ENCODE measurements at regions not wholly inside any gene's neighbourhood (a gene's known extent, or its start where the extent isn't known, plus 50 kb on each side); places are given as distances from the start of the nearest gene placed in this dataset.

DNA sequence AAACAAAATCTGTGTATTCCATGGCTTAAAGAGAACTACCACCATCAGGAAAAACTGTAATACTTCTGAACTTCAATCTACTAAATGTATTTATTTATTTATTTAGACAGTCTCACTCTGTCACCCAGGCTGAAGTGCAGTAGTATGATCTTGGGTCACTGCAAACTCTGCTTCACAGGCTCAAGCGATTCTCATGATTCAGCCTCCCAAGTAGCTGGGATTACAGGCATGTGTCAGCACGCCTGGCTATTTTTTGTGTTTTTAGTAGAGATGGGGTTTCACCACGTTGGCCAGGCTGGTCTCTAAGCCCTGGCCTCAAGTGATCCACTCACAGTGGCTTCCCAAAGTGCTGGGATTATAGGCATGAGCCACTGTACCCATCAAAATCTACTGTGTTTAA is 202.3 kb upstream of the POU1F1 start:
- Histone ChIP-seq H3K36me3 (ENCODE audit: control insufficient read depth, insufficient read depth, low read length) (no peaks in the 10 kb centered on the region), H3K4me1 (ENCODE audit: control insufficient read depth, insufficient read depth, low read length) (no peaks in the 10 kb centered on the region), H3K9ac (ENCODE audit: low read depth, low read length) (no peak overlapping the region), H3K9me3 (ENCODE audit: control insufficient read depth, insufficient read depth, low read length) (no peaks in the 10 kb centered on the region), H3K4me3 (ENCODE audit: low read depth, low read length) (no peak overlapping the region), H3K27me3 (ENCODE audit: control insufficient read depth, insufficient read depth, low read length) (no peaks in the 10 kb centered on the region)

DNA sequence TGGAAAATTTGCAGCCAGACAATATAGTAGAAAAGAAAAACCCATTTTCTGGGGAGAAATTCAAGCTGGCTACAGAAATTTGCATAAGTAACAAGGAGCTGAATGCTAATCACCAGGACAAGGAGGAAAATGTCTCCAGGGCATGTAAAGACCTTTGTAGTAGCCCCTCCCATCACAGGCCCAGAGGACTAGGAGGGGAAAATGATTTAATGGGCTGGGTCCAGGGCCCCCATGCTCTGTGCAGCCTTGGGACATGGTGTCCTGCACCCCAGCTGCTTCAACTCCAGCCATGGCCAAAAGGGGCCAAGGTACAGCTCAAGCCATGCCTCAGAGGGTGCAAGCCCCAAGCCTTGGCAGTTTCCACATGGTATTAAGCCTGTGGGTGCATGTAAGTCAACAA is 197.6 kb upstream of the POU1F1 start:
- Histone ChIP-seq H3K36me3 (ENCODE audit: control insufficient read depth, insufficient read depth, low read length) (no peaks in the 10 kb centered on the region), H3K9ac (ENCODE audit: low read depth, low read length) (no peak overlapping the region), H3K4me1 (ENCODE audit: control insufficient read depth, insufficient read depth, low read length) (no peaks in the 10 kb centered on the region), H3K4me3 (ENCODE audit: low read depth, low read length) (no peak overlapping the region), H3K27me3 (ENCODE audit: control insufficient read depth, insufficient read depth, low read length) (no peaks in the 10 kb centered on the region), H3K9me3 (ENCODE audit: control insufficient read depth, insufficient read depth, low read length) (no peaks in the 10 kb centered on the region)

DNA sequence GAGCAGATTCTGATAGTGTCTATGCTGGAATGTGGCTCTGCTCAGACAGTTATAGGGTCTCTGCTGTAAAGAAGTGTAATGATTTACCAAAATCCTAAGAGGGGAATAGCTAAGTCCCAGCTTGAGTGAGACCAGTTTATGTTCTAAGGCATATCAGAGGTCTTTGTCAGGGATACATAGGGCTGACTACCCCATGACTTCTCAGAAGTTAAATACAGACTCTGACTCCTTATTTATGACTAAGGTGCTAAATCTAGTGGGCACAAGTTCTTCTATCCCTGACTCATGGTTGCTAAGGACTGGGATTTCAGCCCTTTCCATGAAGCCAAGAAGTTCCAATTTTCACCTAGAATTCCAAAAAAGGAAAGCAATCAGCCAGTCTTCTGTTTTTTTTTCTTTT is 192.6 kb upstream of the POU1F1 start:
- no peaks in the 10 kb centered on the region for H3K9me3 ChIP-seq (ENCODE audit: control insufficient read depth, insufficient read depth, low read length)
- no peaks in the 10 kb centered on the region for H3K36me3 ChIP-seq (ENCODE audit: control insufficient read depth, insufficient read depth, low read length)
- no peak overlapping the region for H3K9ac ChIP-seq (ENCODE audit: low read depth, low read length)
- no peaks in the 10 kb centered on the region for H3K4me1 ChIP-seq (ENCODE audit: control insufficient read depth, insufficient read depth, low read length)
- no peak overlapping the region for H3K4me3 ChIP-seq (ENCODE audit: low read depth, low read length)
- H3K27me3 ChIP-seq (ENCODE audit: control insufficient read depth, insufficient read depth, low read length) = no peaks in the 10 kb centered on the region

DNA sequence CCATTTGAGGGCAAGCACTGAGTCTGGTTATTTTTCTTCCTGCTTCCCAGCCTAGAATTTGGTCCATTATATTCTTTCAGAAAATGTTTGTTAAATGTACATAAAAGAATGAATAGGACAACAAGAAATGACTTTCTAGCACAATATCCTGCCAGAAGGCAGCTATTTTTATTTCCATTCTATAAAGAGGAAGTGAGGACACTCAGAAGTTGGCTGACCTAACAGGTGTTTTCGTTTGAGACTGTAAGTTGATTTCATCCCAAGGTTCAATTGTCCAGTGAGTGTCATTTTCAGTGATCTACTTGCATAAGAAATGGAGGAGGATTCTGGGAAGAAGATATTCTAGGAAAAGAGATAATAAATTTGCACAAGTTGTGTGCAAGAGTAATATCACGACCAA is 191.9 kb upstream of the POU1F1 start:
- H3K9ac ChIP-seq (ENCODE audit: low read depth, low read length) = no peak overlapping the region
- H3K4me1 ChIP-seq (ENCODE audit: control insufficient read depth, insufficient read depth, low read length) = no peaks in the 10 kb centered on the region
- no peak overlapping the region for H3K4me3 ChIP-seq (ENCODE audit: low read depth, low read length)
- no peaks in the 10 kb centered on the region for H3K9me3 ChIP-seq (ENCODE audit: control insufficient read depth, insufficient read depth, low read length)
- no peaks in the 10 kb centered on the region for H3K36me3 ChIP-seq (ENCODE audit: control insufficient read depth, insufficient read depth, low read length)
- no peaks in the 10 kb centered on the region for H3K27me3 ChIP-seq (ENCODE audit: control insufficient read depth, insufficient read depth, low read length)

DNA sequence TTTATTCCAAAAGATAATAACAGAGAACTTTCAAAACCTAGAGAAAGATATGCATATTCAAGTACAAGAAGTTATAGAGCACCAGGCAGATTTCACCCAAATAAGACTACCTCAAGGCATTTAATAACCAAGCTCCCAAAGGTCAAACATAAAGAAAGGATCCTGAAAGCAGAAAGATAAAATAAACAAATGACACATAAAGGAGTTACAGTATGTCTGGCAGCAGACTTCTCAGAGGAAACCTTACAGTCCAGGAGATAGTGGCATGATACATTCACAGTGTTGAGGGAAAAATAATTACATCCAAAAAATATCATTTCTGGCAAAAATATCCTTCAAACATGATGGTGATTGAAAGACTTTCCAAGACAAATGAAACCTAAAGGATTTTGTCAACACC is 185.8 kb upstream of the POU1F1 start:
- H3K27me3 ChIP-seq (ENCODE audit: control insufficient read depth, insufficient read depth, low read length) = no peaks in the 10 kb centered on the region
- H3K9ac ChIP-seq (ENCODE audit: low read depth, low read length) = no peak overlapping the region
- H3K36me3 ChIP-seq (ENCODE audit: control insufficient read depth, insufficient read depth, low read length) = no peaks in the 10 kb centered on the region
- no peaks in the 10 kb centered on the region for H3K9me3 ChIP-seq (ENCODE audit: control insufficient read depth, insufficient read depth, low read length)
- no peaks in the 10 kb centered on the region for H3K4me1 ChIP-seq (ENCODE audit: control insufficient read depth, insufficient read depth, low read length)
- H3K4me3 ChIP-seq (ENCODE audit: low read depth, low read length) = no peak overlapping the region

DNA sequence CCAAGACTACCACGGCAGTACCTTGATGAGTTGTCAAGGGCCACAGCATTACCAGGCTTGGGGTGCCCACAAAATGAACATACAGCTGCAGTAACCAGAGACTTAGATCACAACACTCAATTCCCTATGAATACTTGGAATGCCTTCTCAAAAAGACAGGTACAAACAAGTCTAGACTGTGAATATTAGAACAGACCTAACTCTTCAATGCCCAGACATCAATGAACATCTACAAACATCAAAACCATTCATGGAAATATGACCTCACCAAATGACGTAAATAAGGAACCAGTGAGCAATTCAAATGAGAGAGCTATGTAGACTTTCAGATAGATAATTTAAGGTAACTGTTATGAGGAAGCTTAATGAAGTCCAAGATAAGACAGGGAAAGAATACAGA is 185.1 kb upstream of the POU1F1 start:
- H3K27me3 ChIP-seq (ENCODE audit: control insufficient read depth, insufficient read depth, low read length) = no peaks in the 10 kb centered on the region
- no peaks in the 10 kb centered on the region for H3K36me3 ChIP-seq (ENCODE audit: control insufficient read depth, insufficient read depth, low read length)
- no peaks in the 10 kb centered on the region for H3K9me3 ChIP-seq (ENCODE audit: control insufficient read depth, insufficient read depth, low read length)
- H3K4me1 ChIP-seq (ENCODE audit: control insufficient read depth, insufficient read depth, low read length) = no peaks in the 10 kb centered on the region
- no peak overlapping the region for H3K4me3 ChIP-seq (ENCODE audit: low read depth, low read length)
- H3K9ac ChIP-seq (ENCODE audit: low read depth, low read length) = no peak overlapping the region

DNA sequence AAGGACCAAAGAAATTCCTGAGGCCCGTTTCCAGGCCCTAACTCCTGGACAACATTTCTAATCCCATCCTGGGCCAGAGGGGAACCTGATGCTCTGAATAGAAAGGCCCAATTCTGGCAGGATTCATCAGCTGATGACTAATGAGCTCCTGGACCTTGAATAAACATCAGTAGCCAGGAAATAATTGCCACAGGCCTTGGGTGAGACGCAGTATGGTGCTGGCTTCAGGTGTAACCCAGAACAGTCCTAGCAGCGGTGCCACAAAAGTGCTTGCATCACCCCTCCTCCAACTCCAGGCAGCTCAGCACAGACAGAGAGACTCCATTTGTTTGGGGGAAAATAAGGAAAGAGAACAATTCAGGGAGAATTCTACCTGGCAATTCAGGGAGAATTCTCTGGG is 184.7 kb upstream of the POU1F1 start:
- no peaks in the 10 kb centered on the region for H3K36me3 ChIP-seq (ENCODE audit: control insufficient read depth, insufficient read depth, low read length)
- no peaks in the 10 kb centered on the region for H3K27me3 ChIP-seq (ENCODE audit: control insufficient read depth, insufficient read depth, low read length)
- H3K9ac ChIP-seq (ENCODE audit: low read depth, low read length) = no peak overlapping the region
- no peak overlapping the region for H3K4me3 ChIP-seq (ENCODE audit: low read depth, low read length)
- no peaks in the 10 kb centered on the region for H3K9me3 ChIP-seq (ENCODE audit: control insufficient read depth, insufficient read depth, low read length)
- H3K4me1 ChIP-seq (ENCODE audit: control insufficient read depth, insufficient read depth, low read length) = no peaks in the 10 kb centered on the region

DNA sequence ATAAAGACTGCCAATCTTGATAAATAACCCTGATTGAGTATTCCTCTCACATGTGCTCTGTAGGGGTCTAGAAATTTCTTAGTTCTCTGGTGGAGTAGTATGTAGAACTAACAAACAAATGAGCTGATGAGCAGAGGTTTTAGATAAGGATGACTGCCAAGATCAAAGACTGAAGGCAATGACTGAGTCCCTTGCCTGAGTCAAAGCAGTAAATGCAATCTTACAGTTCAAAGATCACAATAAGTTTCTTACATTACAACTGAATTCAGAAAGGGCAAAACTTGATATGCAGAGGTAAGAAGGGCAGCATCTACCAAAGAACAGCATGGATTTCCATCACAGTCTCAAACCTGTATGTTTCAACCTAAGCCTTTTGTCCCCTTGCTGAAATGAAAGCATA is 172.2 kb upstream of the POU1F1 start:
- Histone ChIP-seq H3K27me3 (ENCODE audit: control insufficient read depth, insufficient read depth, low read length) (no peaks in the 10 kb centered on the region), H3K9ac (ENCODE audit: low read depth, low read length) (no peak overlapping the region), H3K4me1 (ENCODE audit: control insufficient read depth, insufficient read depth, low read length) (peaks cover 4% of the 10 kb centered on the region), H3K36me3 (ENCODE audit: control insufficient read depth, insufficient read depth, low read length) (no peaks in the 10 kb centered on the region), H3K4me3 (ENCODE audit: low read depth, low read length) (no peak overlapping the region), H3K9me3 (ENCODE audit: control insufficient read depth, insufficient read depth, low read length) (no peaks in the 10 kb centered on the region)

DNA sequence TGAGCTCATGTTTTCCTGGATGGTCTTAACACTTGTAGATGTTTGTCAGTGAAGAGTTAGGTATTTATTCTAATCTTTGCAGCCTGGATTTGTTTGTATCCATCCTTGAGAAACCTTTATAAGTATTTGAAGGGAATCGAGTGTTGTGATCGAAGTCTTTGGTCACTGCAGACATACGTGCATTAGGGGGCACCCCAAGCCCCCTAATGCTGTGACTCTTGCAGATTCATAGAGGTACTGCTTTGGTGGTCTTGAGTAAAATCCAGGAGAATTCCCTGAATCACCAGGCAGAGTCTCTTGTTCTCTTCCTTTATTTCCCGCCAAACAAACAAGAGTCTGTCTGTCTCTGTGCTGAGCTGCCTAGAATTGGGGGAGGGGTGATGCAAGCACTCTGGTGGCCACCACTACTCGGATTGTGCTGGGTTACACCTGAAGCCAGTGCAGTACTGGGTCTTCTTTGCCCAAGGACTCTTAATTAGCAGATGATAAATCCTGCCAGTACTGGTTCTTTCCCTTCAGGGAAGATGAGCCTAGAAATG is 170.5 kb upstream of the POU1F1 start:
- Histone ChIP-seq H3K9me3 (ENCODE audit: control insufficient read depth, insufficient read depth, low read length) (no peaks in the 10 kb centered on the region), H3K4me3 (ENCODE audit: low read depth, low read length) (no peak overlapping the region), H3K27me3 (ENCODE audit: control insufficient read depth, insufficient read depth, low read length) (no peaks in the 10 kb centered on the region), H3K4me1 (ENCODE audit: control insufficient read depth, insufficient read depth, low read length) (peaks cover 4% of the 10 kb centered on the region), H3K36me3 (ENCODE audit: control insufficient read depth, insufficient read depth, low read length) (no peaks in the 10 kb centered on the region), H3K9ac (ENCODE audit: low read depth, low read length) (no peak overlapping the region)

DNA sequence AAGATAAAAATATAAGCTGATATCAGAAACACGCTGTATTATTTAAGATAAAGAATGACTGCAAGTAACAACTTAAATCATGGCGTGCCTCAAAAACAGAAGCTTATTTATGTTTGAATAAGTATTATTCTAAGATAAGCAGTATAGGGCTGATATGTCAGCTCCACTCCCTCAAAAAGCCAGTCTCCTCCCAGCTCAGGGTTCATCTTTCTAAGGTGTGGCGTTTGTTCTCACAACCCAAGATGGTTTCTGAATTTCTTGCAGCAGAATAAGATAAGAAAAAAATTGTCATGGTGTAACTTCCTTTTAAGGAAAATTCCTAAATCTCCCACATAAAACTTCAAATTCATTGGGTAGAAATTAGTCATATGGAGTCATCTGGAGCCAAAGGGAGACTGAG is 166.1 kb upstream of the POU1F1 start:
- peaks cover 4% of the 10 kb centered on the region for H3K4me1 ChIP-seq (ENCODE audit: control insufficient read depth, insufficient read depth, low read length)
- no peak overlapping the region for H3K9ac ChIP-seq (ENCODE audit: low read depth, low read length)
- H3K36me3 ChIP-seq (ENCODE audit: control insufficient read depth, insufficient read depth, low read length) = no peaks in the 10 kb centered on the region
- H3K4me3 ChIP-seq (ENCODE audit: low read depth, low read length) = no peak overlapping the region
- H3K9me3 ChIP-seq (ENCODE audit: control insufficient read depth, insufficient read depth, low read length) = no peaks in the 10 kb centered on the region
- no peaks in the 10 kb centered on the region for H3K27me3 ChIP-seq (ENCODE audit: control insufficient read depth, insufficient read depth, low read length)

DNA sequence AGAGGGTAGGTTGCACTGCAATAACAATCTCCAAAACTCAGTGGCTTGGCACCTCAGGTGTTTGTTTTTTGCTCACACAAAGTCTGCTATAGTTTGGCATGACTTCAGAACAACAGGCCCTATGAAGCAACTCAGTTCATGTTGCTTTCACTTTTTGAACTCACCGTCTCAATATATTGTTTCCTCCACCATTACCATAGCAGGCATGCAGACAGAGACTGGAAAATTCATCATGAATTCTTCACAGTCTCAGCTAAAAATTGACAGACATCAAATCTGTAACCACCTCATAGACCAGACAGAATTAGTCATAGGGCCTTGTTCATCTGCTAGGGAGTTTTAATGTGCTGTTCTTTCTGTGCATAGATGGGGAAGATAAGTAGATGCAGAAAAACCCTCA is 161.4 kb upstream of the POU1F1 start:
- Histone ChIP-seq H3K27me3 (ENCODE audit: control insufficient read depth, insufficient read depth, low read length) (no peaks in the 10 kb centered on the region), H3K9me3 (ENCODE audit: control insufficient read depth, insufficient read depth, low read length) (no peaks in the 10 kb centered on the region), H3K4me3 (ENCODE audit: low read depth, low read length) (no peak overlapping the region)

DNA sequence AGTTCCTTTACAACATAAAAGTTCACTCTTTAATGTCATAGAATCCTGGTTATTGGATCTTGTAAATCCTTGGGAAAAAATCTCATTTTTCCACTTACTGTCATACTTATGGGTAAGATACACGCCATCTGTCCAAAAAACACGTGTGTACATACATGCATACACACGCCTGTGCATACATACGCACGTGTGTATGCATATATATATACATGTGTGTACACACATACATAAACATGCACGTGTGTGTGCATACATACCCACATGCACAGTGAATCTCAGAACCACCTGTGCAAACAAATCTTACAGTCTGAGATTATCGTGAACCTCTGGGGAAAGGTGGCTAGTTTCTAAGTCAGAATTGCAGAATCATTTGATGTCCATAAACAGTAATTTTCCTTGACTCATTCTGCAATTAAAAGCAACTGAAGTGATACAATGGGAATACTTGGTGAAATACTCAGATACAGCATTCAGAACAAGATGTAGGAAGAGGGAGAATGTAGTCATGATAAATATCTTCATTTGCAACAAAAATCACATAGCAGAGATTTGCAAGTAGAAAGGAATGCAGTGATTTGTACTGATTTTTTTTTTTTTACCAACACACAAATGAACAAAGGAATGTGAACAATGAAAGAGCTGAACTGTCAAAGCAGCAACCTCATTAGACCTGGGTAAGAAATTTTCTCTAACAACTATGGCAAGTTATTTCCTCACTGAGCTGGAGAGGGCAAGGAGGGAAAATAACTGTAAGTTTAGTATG is 160.6 kb upstream of the POU1F1 start:
- Histone ChIP-seq H3K4me3 (ENCODE audit: low read depth, low read length) (no peak overlapping the region), H3K9ac (ENCODE audit: low read depth, low read length) (no peak overlapping the region), H3K36me3 (ENCODE audit: control insufficient read depth, insufficient read depth, low read length) (no peaks in the 10 kb centered on the region), H3K9me3 (ENCODE audit: control insufficient read depth, insufficient read depth, low read length) (no peaks in the 10 kb centered on the region), H3K4me1 (ENCODE audit: control insufficient read depth, insufficient read depth, low read length) (no peaks in the 10 kb centered on the region), H3K27me3 (ENCODE audit: control insufficient read depth, insufficient read depth, low read length) (no peaks in the 10 kb centered on the region)

More for the DNA sequence above, 161.4 kb upstream of the POU1F1 start:
- no peaks in the 10 kb centered on the region for H3K36me3 ChIP-seq (ENCODE audit: control insufficient read depth, insufficient read depth, low read length)
- no peaks in the 10 kb centered on the region for H3K4me1 ChIP-seq (ENCODE audit: control insufficient read depth, insufficient read depth, low read length)
- H3K9ac ChIP-seq (ENCODE audit: low read depth, low read length) = no peak overlapping the region

Measured in iPS-15b (cell line).